ENCODE measurements at regions not wholly inside any gene's neighbourhood (a gene's known extent, or its start where the extent isn't known, plus 50 kb on each side); places are given as distances from the start of the nearest gene placed in this dataset.

GRCh38 chr16:54805648-54806047 is 125.0 kb upstream of the IRX5 start:
- no peak overlapping the region for H3K4me3 ChIP-seq (ENCODE audit: low read length)
- H3K9me2 ChIP-seq (ENCODE audit: insufficient read depth, low read length) = no peaks in the 10 kb centered on the region
- no peak overlapping the region for H3K27ac ChIP-seq (ENCODE audit: low read length)
- H3K27me3 ChIP-seq (ENCODE audit: insufficient read depth, low read depth, low read length) = no peaks in the 10 kb centered on the region
- H2AFZ ChIP-seq (ENCODE audit: low read depth, low read length) = no peak overlapping the region
- H3K9me3 ChIP-seq (ENCODE audit: low read length) = no peaks in the 10 kb centered on the region
- H3K79me2 ChIP-seq (replicated peaks; ENCODE audit: insufficient read depth, low read length) = no peaks in the 10 kb centered on the region
- TF ChIP-seq MXI1 (conservative IDR thresholded peaks at IDR 0.05; ENCODE audit: poor library complexity, severe bottlenecking) (no peak), SMC3 (conservative IDR thresholded peaks at IDR 0.05; ENCODE audit: poor library complexity) (no peak)
- no peaks in the 10 kb centered on the region for H3F3A ChIP-seq (ENCODE audit: insufficient read depth, low read length, poor library complexity, severe bottlenecking)
- H3K9ac ChIP-seq (ENCODE audit: low read length) = no peak overlapping the region
- no peak overlapping the region for H3K4me2 ChIP-seq (ENCODE audit: low read length)
- H3K36me3 ChIP-seq (ENCODE audit: insufficient read depth, low read length) = no peaks in the 10 kb centered on the region
- H4K20me1 ChIP-seq (ENCODE audit: insufficient read depth) = no peaks in the 10 kb centered on the region

- Histone ChIP-seq H4K20me1 (ENCODE audit: insufficient read depth) (no peaks in the 10 kb centered on the region), H3K4me2 (ENCODE audit: low read length) (no peak overlapping the region), H3K9me2 (ENCODE audit: insufficient read depth, low read length) (no peaks in the 10 kb centered on the region), H3K79me2 (replicated peaks; ENCODE audit: insufficient read depth, low read length) (no peaks in the 10 kb centered on the region), H3K4me3 (ENCODE audit: low read length) (no peak overlapping the region), H3K9ac (ENCODE audit: low read length) (no peak overlapping the region), H3K36me3 (ENCODE audit: insufficient read depth, low read length) (no peaks in the 10 kb centered on the region), H3K27me3 (ENCODE audit: insufficient read depth, low read depth, low read length) (no peaks in the 10 kb centered on the region), H3F3A (ENCODE audit: insufficient read depth, low read length, poor library complexity, severe bottlenecking) (no peaks in the 10 kb centered on the region), H3K27ac (ENCODE audit: low read length) (no peak overlapping the region), H3K9me3 (ENCODE audit: low read length) (no peaks in the 10 kb centered on the region), H2AFZ (ENCODE audit: low read depth, low read length) (no peak overlapping the region)
- TF ChIP-seq TAF1 (IDR thresholded peaks at IDR 0.05; ENCODE audit: low read depth) (no peak), MXI1 (conservative IDR thresholded peaks at IDR 0.05; ENCODE audit: poor library complexity, severe bottlenecking) (no peak), EP300 (conservative IDR thresholded peaks at IDR 0.05; ENCODE audit: poor library complexity, severe bottlenecking) (no peak), POLR2AphosphoS5 (IDR thresholded peaks at IDR 0.05) (no peak), REST (IDR thresholded peaks at IDR 0.05; ENCODE audit: borderline replicate concordance) (no peak), SMC3 (conservative IDR thresholded peaks at IDR 0.05; ENCODE audit: poor library complexity) (no peak), CTCF (IDR thresholded peaks at IDR 0.05; ENCODE audit: poor library complexity, severe bottlenecking) (no peak), EZH2 (IDR thresholded peaks at IDR 0.05; ENCODE audit: borderline replicate concordance, insufficient read depth, low read length, poor library complexity, severe bottlenecking) (no peak), RAD21 (conservative IDR thresholded peaks at IDR 0.05) (no peak)
Measured at GRCh38 chr16:54801057-54801844, 129.4 kb upstream of the IRX5 start.
